WTC11 (cell line): ENCODE measurements at regions not wholly inside any gene's neighbourhood (a gene's known extent, or its start where the extent isn't known, plus 50 kb on each side); places are given as distances from the start of the nearest gene placed in this dataset.

Experiments
- AFF4 ChIP-seq: sonication (generic); formaldehyde crosslinking; IDR thresholded peaks from 2 replicates; pipeline ENCODE4 v1.8.1; 2023; ENCODE audit warnings: mild to moderate bottlenecking, missing genetic modification reagents, borderline replicate concordance
- CTCF ChIP-seq: fragments of 200-600 bp; IDR thresholded peaks from 2 replicates; pipeline ENCODE4 v1.8.0; 2022; ENCODE audit warnings: antibody characterized with exemption
- NFYB ChIP-seq: sonication (generic); formaldehyde crosslinking; conservative IDR thresholded peaks from 2 replicates; pipeline ENCODE4 v1.8.0; 2022; ENCODE audit warnings: low read depth, missing genetic modification reagents

- no peak for TF ChIP-seq AFF4
- no peak for TF ChIP-seq NFYB (CRISPR knock-in tag)
- no peak for TF ChIP-seq CTCF
Observed at GRCh38 chr9:90433398-90433941, 209.2 kb downstream of the DIRAS2 start.
